SK-N-SH (cell line): ENCODE measurements at regions not wholly inside any gene's neighbourhood (a gene's known extent, or its start where the extent isn't known, plus 50 kb on each side); places are given as distances from the start of the nearest gene placed in this dataset.
"Not testable (repeated sequence)": the region's sequence is repeated elsewhere in the genome, so short reads cannot be mapped to it uniquely, and the experiment has no call there.

Source experiments
- CTCF ChIA-PET: fragments of 300-600, 350-600 bp; formaldehyde crosslinking; extraction: SDS; loops from one replicate; lab custom pipeline; 2021; lab: Yijun Ruan, JAX
- POLR2A ChIA-PET: fragments of 350-600 bp; sonication (Branson Sonifier 250); formaldehyde crosslinking; extraction: SDS; loops from one replicate; lab custom pipeline; 2020; ENCODE audit warnings: antibody characterized with exemption, inconsistent platforms; lab: Yijun Ruan, JAX
- DNase-seq: peaks from one replicate; pipeline ENCODE4 v3.0.0; 2012
- H2AFZ ChIP-seq: fragments of 200-600 bp; sonication (generic); 2 replicates; pipeline ENCODE4 v1.8.1; 2016; ENCODE audit warnings: antibody characterized with exemption, mild to moderate bottlenecking, low read depth
- H3F3A ChIP-seq: fragments of 200-600 bp; sonication (generic); replicated peaks from 2 replicates; pipeline ENCODE3; 2016; ENCODE audit warnings: antibody characterized with exemption, mild to moderate bottlenecking; ENCODE audit not compliant: insufficient read depth
- H3K27ac ChIP-seq, 2 experiments: fragments of 200-500 bp in 1 of 2; fragments of 200-600 bp in 1 of 2; sonication (Bioruptor generic) in 1 of 2; sonication (generic), shearing (Covaris generic) in 1 of 2; 2 replicates each; pipeline versions ENCODE4 v1.5.1 to v1.6.1; 2014 to 2016; ENCODE audit warnings: low read depth in 2 of 2, inconsistent platforms in 1 of 2, low read length in 1 of 2, mild to moderate bottlenecking in 1 of 2, mixed read lengths in 1 of 2
- H3K27me3 ChIP-seq: fragments of 200-600 bp; sonication (generic), shearing (Covaris generic); 2 replicates; pipeline ENCODE4 v1.6.1; 2016; ENCODE audit warnings: mixed run types; ENCODE audit not compliant: insufficient read depth
- H3K36me3 ChIP-seq, 2 experiments: fragments of 200-500 bp in 1 of 2; fragments of 200-600 bp in 1 of 2; sonication (Bioruptor generic) in 1 of 2; sonication (generic) in 1 of 2; replicated peaks in 1 of 2; 2 replicates each; pipeline versions ENCODE3 to v1.5.1; 2014 to 2016; ENCODE audit warnings: low read length in 1 of 2, mild to moderate bottlenecking in 1 of 2; ENCODE audit not compliant: insufficient read depth in 2 of 2, control insufficient read depth in 1 of 2
- H3K4me1 ChIP-seq, 2 experiments: fragments of 200-500 bp in 1 of 2; fragments of 200-600 bp in 1 of 2; sonication (Bioruptor generic) in 1 of 2; sonication (generic), shearing (Covaris generic) in 1 of 2; 2 replicates each; pipeline versions ENCODE4 v1.5.1 to v1.6.1; 2014 to 2016; ENCODE audit warnings: low read depth in 1 of 2, low read length in 1 of 2, mixed run types in 1 of 2; ENCODE audit not compliant: insufficient read depth in 2 of 2, control insufficient read depth in 1 of 2
- H3K4me2 ChIP-seq: fragments of 200-600 bp; sonication (generic), shearing (Covaris generic); 2 replicates; pipeline ENCODE4 v1.6.1; 2017; ENCODE audit warnings: mixed run types
- H3K4me3 ChIP-seq, 2 experiments: fragments of 200-500 bp in 1 of 2; fragments of 200-600 bp in 1 of 2; sonication (Bioruptor generic) in 1 of 2; sonication (generic), shearing (Covaris generic) in 1 of 2; 2 replicates each; pipeline versions ENCODE4 v1.5.1 to v1.8.1; 2014 to 2016; ENCODE audit warnings: low read depth in 2 of 2, inconsistent platforms in 1 of 2, low read length in 1 of 2, mild to moderate bottlenecking in 1 of 2, mixed read lengths in 1 of 2, moderate library complexity in 1 of 2
- H3K79me2 ChIP-seq: fragments of 200-600 bp; sonication (generic); 2 replicates; pipeline ENCODE4 v1.8.1; 2017; ENCODE audit warnings: mild to moderate bottlenecking; ENCODE audit not compliant: insufficient read depth
- H3K9ac ChIP-seq: fragments of 200-600 bp; sonication (generic); 2 replicates; pipeline ENCODE4 v1.6.1; 2017; ENCODE audit warnings: mixed run types
- H3K9me2 ChIP-seq: fragments of 200-600 bp; sonication (generic); 2 replicates; pipeline ENCODE4 v1.6.1; 2017; ENCODE audit warnings: mixed run types
- H3K9me3 ChIP-seq: fragments of 200-600 bp; sonication (generic); 2 replicates; pipeline ENCODE4 v1.6.1; 2017; ENCODE audit warnings: mixed run types, mild to moderate bottlenecking, moderate library complexity
- H4K20me1 ChIP-seq: fragments of 200-600 bp; sonication (generic); 2 replicates; pipeline ENCODE4 v1.6.1; 2017; ENCODE audit warnings: mild to moderate bottlenecking, mixed run types; ENCODE audit not compliant: insufficient read depth
- RCOR1 ChIP-seq: fragments of 150-350 bp; IDR thresholded peaks from 2 replicates; pipeline ENCODE4 v1.6.1; 2017; ENCODE audit warnings: antibody characterized with exemption, low read length
- RFX5 ChIP-seq: IDR thresholded peaks from 2 replicates; pipeline ENCODE4 v1.6.1; 2012; ENCODE audit warnings: mild to moderate bottlenecking, improper control_type of control experiment, low read length
- WGBS: methylation state at CpG from one replicate; pipeline ENCODE4 v1.1.6; 2017; ENCODE audit warnings: low lambda C conversion rate; 5-methylcytosine and 5-hydroxymethylcytosine counted together
- TF ChIP-seq, protein P1 (sequence below): fragments of 150-350 bp; IDR thresholded peaks from 2 replicates; pipeline ENCODE4 v1.6.1; 2016; ENCODE audit warnings: mild to moderate bottlenecking, low read depth, low read length
- TF ChIP-seq, protein P2 (sequence below): fragments of 200-600 bp; sonication (generic); IDR thresholded peaks from 2 replicates; pipeline ENCODE4 v1.6.1; 2017; ENCODE audit warnings: antibody characterized with exemption, mild to moderate bottlenecking, moderate library complexity

- TF ChIP-seq, protein P1, sequence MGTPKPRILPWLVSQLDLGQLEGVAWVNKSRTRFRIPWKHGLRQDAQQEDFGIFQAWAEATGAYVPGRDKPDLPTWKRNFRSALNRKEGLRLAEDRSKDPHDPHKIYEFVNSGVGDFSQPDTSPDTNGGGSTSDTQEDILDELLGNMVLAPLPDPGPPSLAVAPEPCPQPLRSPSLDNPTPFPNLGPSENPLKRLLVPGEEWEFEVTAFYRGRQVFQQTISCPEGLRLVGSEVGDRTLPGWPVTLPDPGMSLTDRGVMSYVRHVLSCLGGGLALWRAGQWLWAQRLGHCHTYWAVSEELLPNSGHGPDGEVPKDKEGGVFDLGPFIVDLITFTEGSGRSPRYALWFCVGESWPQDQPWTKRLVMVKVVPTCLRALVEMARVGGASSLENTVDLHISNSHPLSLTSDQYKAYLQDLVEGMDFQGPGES = no peak
- TF ChIP-seq, protein P2, sequence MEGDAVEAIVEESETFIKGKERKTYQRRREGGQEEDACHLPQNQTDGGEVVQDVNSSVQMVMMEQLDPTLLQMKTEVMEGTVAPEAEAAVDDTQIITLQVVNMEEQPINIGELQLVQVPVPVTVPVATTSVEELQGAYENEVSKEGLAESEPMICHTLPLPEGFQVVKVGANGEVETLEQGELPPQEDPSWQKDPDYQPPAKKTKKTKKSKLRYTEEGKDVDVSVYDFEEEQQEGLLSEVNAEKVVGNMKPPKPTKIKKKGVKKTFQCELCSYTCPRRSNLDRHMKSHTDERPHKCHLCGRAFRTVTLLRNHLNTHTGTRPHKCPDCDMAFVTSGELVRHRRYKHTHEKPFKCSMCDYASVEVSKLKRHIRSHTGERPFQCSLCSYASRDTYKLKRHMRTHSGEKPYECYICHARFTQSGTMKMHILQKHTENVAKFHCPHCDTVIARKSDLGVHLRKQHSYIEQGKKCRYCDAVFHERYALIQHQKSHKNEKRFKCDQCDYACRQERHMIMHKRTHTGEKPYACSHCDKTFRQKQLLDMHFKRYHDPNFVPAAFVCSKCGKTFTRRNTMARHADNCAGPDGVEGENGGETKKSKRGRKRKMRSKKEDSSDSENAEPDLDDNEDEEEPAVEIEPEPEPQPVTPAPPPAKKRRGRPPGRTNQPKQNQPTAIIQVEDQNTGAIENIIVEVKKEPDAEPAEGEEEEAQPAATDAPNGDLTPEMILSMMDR = no peak
- TF ChIP-seq RCOR1 (no peak), RFX5 (no peak)
Observed at GRCh38 chr20:40908309-40908708, 120.3 kb upstream of the TOP1 start (continued).

GRCh38 chr20:40909489-40909888, 119.1 kb upstream of the TOP1 start:
- WGBS = 87% methylated on average over 16 of the region's 16 CpGs
- H3K9ac ChIP-seq, H2AFZ ChIP-seq, CTCF ChIA-PET, H3K9me3 ChIP-seq, H3K9me2 ChIP-seq, H3K4me1 ChIP-seq, H3K27ac ChIP-seq, H4K20me1 ChIP-seq, H3F3A ChIP-seq, H3K36me3 ChIP-seq, POLR2A ChIA-PET, H3K27me3 ChIP-seq, H3K79me2 ChIP-seq, DNase-seq, H3K4me2 ChIP-seq, H3K4me3 ChIP-seq: not testable (repeated sequence)

DNA sequence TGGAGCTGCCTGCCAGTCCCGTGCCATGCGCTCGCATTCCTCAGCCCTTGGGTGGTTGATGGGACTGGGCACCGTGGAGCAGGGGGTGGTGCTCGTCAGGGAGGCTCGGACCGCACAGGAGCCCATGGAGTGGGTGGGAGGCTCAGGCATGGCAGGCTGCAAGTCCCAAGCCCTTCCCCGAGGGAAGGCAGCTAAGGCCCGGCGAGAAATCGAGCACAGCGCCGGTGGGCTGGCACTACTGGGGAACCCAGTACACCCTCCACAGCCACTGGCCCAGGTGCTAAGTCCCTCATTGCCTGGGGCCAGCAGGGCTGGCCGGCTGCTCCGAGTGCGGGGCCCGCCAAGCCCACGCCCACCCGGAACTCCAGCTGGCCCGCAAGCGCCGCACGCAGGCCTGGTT, 118.2 kb upstream of the TOP1 start:
- H2AFZ ChIP-seq, H3K4me3 ChIP-seq, CTCF ChIA-PET, POLR2A ChIA-PET, H3K79me2 ChIP-seq, H3K9ac ChIP-seq, H3K4me1 ChIP-seq, H3K27me3 ChIP-seq, H3K27ac ChIP-seq, H3K9me3 ChIP-seq, DNase-seq, H3K4me2 ChIP-seq, H4K20me1 ChIP-seq, H3F3A ChIP-seq, H3K36me3 ChIP-seq, H3K9me2 ChIP-seq: not testable (repeated sequence)
- 78% methylated on average over 11 of the region's 23 CpGs for WGBS

DNA sequence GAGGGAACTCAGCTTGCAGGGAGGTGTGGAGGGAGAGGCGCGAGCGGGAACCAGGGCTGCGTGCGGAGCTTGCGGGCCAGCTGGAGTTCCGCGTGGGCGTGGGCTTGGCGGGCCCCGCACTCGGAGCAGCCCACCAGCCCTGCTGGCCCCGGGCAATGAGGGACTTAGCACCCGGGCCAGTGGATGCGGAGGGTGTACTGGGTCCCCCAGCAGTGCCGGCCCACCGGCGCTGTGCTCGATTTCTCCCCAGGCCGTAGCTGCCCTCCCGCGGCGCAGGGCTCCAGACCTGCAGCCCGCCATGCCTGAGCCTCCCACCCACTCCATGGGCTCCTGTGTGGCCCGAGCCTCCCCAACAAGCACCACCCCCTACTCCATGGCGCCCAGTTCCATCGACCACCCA, 117.5 kb upstream of the TOP1 start:
- WGBS = 80% methylated on average over 1 of the region's 27 CpGs
- CTCF ChIA-PET, H2AFZ ChIP-seq, H3K27me3 ChIP-seq, H3K27ac ChIP-seq, H3K4me3 ChIP-seq, H4K20me1 ChIP-seq, H3K36me3 ChIP-seq, POLR2A ChIA-PET, H3K9ac ChIP-seq, DNase-seq, H3K4me1 ChIP-seq, H3F3A ChIP-seq, H3K4me2 ChIP-seq, H3K79me2 ChIP-seq, H3K9me3 ChIP-seq, H3K9me2 ChIP-seq: not testable (repeated sequence)
